Transverse colon (tissue), 4 donors: ENCODE measurements at regions not wholly inside any gene's neighbourhood (a gene's known extent, or its start where the extent isn't known, plus 50 kb on each side); places are given as distances from the start of the nearest gene placed in this dataset.

Experiments used
- DNase-seq: peaks from one replicate; pipeline ENCODE4 v3.0.0-alpha.2; 2019
- H3K27ac ChIP-seq, 4 donors: fragments of 200-600 bp; sonication (generic); 2 replicates each; pipeline ENCODE4 v1.5.1; 2016 to 2018; ENCODE audit warnings: inconsistent platforms in 4 of 4
- H3K27me3 ChIP-seq: fragments of 200-600 bp; sonication (generic); 2 replicates; pipeline ENCODE4 v1.5.1; 2017; ENCODE audit warnings: inconsistent platforms
- H3K36me3 ChIP-seq, 4 donors: fragments of 200-600 bp; sonication (generic); 2 replicates each; pipeline ENCODE4 v1.5.1; 2017 to 2019; ENCODE audit warnings: inconsistent platforms in 4 of 4
- H3K4me1 ChIP-seq, 4 donors: fragments of 200-600 bp; sonication (generic); 2 replicates each; pipeline ENCODE4 v1.5.1; 2017 to 2020; ENCODE audit warnings: inconsistent platforms in 4 of 4
- H3K4me3 ChIP-seq, 4 donors: fragments of 200-600 bp; sonication (generic); 1 replicate in 1 of 4; 2 replicates in 3 of 4; pipeline versions ENCODE4 v1.5.1 to v1.6.1; 2017 to 2019; ENCODE audit warnings: inconsistent platforms in 4 of 4
- H3K9me3 ChIP-seq, 2 donors: fragments of 200-600 bp; sonication (generic); 2 replicates each; pipeline ENCODE4 v1.5.1; 2017 to 2019; ENCODE audit warnings: inconsistent platforms in 2 of 2
- EP300 ChIP-seq: sonication (generic); formaldehyde crosslinking; IDR thresholded peaks from one replicate; pipeline ENCODE4 v1.6.1; 2017; ENCODE audit warnings: antibody characterized with exemption, low read depth
- POLR2A ChIP-seq: fragments of 450-650 bp; IDR thresholded peaks from one replicate; pipeline ENCODE4 v1.6.1; 2016; ENCODE audit warnings: antibody characterized with exemption, mild to moderate bottlenecking, moderate library complexity
- POLR2AphosphoS5 ChIP-seq, 3 donors: sonication (generic); formaldehyde crosslinking; IDR thresholded peaks; one replicate each; pipeline ENCODE4 v1.6.1; 2016; ENCODE audit warnings: antibody characterized with exemption in 3 of 3
- WGBS, 2 donors: methylation state at CpG; one replicate each; pipeline ENCODE4 v1.1.5; 2018; ENCODE audit warnings: low coverage in 1 of 2; 5-methylcytosine and 5-hydroxymethylcytosine counted together
- in situ Hi-C, 4 donors: fragments of 200-750 bp; cut with MboI; loops; one replicate each; pipeline versions ENCODE4 v1.15.0 to v1.15.1; 2017; ENCODE audit warnings: low sequenced_read_pairs in 3 of 4, low pct_ligation_motif_present in 1 of 4, low pct_unique_long_range_greater_than_20kb in 1 of 4
- intact Hi-C: fragments of 100-400 bp; cut with DNase I; formaldehyde crosslinking; loops from one replicate; pipeline ENCODE4 v1.15.1; 2023; ENCODE audit warnings: low total_unique reads
- TF ChIP-seq, protein P1 (sequence below), 5 experiments: fragments of 200-600 bp in 3 of 5; fragments of 450-650 bp in 2 of 5; sonication (generic) in 3 of 5; IDR thresholded peaks; 1 replicate in 2 of 5; 2 replicates in 3 of 5; pipeline ENCODE4 v1.5.1; 2016 to 2017; ENCODE audit warnings: antibody characterized with exemption in 5 of 5, inconsistent platforms in 3 of 5, mild to moderate bottlenecking in 2 of 5, moderate library complexity in 1 of 5

DNA sequence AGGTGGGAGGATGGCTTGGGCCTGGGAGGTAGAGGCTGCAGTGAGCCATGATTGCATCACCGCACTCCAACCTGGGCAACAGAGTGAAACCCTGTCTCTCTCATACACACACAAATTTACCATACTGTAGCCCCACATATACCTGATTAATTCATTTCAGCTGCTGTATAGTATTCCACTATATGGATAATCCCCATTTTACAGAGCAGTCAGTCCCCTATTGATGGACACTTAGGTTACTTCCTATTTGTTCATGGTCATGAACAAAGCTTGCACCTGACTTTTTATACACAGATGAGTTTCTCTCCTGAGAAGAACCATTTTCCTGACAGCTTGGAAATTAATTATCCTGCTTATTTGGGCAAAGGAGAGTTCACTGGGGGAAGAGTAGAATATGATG is 59.2 kb downstream of the EMX2 start:
- peaks cover 8% of the 10 kb centered on the region for H3K27me3 ChIP-seq
- TF ChIP-seq POLR2A = no peak
- WGBS, 2 donors = 100% methylated on average over 1 of the region's 1 CpG; no CpG with 5 or more reads in 1 of the 2 donors
- no peak overlapping the region for H3K27ac ChIP-seq
- in situ Hi-C loops (no loop called here), intact Hi-C loops (no loop called here)
- H3K36me3 ChIP-seq = no peaks in the 10 kb centered on the region
- H3K4me3 ChIP-seq = no peak overlapping the region
- no peaks in the 10 kb centered on the region for H3K4me1 ChIP-seq
- DNase-seq = no peak
- H3K9me3 ChIP-seq = no peaks in the 10 kb centered on the region

DNA sequence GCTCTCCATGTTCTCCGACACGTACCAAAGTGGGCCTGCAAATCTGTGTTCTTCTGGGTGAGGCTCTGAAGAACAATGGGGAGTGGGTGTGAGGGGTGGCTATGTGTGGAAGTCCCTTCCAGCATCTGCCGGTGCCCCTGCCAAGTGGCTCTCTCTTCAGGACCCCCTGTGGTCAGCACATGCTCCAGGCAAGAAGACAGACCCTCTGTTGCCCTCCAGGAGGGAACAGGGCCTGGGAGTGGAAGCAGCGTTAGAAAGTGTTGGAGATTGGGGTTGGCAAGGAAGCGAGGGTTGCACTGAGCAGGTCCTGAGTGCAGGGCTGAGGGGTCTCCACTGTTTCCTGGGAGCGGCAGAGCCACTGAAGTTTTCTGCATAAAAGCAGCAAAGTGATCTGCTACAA is 60.5 kb downstream of the EMX2 start:
- Histone ChIP-seq H3K27ac (no peak overlapping the region), H3K4me3 (no peak overlapping the region), H3K36me3 (no peaks in the 10 kb centered on the region), H3K9me3 (no peaks in the 10 kb centered on the region), H3K27me3 (no peaks in the 10 kb centered on the region), H3K4me1 (no peaks in the 10 kb centered on the region)
- no peak for DNase-seq
- 90 to 92% methylated on average over 2 to 6 of the region's 6 CpGs for WGBS, 2 donors
- in situ Hi-C loops = no loop called here
- intact Hi-C loops = no loop called here
- TF ChIP-seq EP300 (no peak), POLR2A (no peak), POLR2AphosphoS5 (IDR thresholded peaks at IDR 0.05) (no peak)
- TF ChIP-seq, protein P1, sequence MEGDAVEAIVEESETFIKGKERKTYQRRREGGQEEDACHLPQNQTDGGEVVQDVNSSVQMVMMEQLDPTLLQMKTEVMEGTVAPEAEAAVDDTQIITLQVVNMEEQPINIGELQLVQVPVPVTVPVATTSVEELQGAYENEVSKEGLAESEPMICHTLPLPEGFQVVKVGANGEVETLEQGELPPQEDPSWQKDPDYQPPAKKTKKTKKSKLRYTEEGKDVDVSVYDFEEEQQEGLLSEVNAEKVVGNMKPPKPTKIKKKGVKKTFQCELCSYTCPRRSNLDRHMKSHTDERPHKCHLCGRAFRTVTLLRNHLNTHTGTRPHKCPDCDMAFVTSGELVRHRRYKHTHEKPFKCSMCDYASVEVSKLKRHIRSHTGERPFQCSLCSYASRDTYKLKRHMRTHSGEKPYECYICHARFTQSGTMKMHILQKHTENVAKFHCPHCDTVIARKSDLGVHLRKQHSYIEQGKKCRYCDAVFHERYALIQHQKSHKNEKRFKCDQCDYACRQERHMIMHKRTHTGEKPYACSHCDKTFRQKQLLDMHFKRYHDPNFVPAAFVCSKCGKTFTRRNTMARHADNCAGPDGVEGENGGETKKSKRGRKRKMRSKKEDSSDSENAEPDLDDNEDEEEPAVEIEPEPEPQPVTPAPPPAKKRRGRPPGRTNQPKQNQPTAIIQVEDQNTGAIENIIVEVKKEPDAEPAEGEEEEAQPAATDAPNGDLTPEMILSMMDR (IDR thresholded peaks at IDR 0.05) = no peak

DNA sequence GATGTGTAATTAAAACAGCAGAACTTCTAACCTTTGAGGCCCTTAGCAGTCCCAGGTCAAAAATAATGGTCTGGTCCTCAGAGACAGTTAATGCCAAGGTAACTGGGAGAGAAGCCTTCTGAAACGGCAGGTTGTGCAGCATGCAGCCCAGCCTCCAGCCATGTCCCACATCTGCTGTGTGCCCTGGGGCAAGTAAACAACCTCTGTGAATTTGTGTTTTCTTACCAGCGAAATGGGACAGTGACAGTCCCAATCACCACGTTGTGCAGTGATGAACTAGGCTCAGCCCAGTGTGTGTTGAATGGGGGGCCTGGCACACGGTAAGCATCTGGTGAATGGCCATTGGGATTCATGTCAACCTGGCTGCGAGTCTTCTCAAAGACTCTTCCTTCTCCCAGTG is 61.2 kb downstream of the EMX2 start:
- Histone ChIP-seq H3K4me1 (no peaks in the 10 kb centered on the region), H3K4me3 (no peak overlapping the region), H3K36me3 (no peaks in the 10 kb centered on the region), H3K9me3 (no peaks in the 10 kb centered on the region), H3K27ac (no peak overlapping the region), H3K27me3 (no peaks in the 10 kb centered on the region)
- in situ Hi-C loops = no loop called here
- intact Hi-C loops = no loop called here
- TF ChIP-seq EP300 = no peak
- TF ChIP-seq, protein P1 (IDR thresholded peaks at IDR 0.05) = no peak
- TF ChIP-seq POLR2A = no peak
- TF ChIP-seq POLR2AphosphoS5 (IDR thresholded peaks at IDR 0.05) = no peak
- no peak for DNase-seq
- WGBS, 2 donors = 72% methylated on average over 5 of the region's 5 CpGs; no CpG with 5 or more reads in 1 of the 2 donors

DNA sequence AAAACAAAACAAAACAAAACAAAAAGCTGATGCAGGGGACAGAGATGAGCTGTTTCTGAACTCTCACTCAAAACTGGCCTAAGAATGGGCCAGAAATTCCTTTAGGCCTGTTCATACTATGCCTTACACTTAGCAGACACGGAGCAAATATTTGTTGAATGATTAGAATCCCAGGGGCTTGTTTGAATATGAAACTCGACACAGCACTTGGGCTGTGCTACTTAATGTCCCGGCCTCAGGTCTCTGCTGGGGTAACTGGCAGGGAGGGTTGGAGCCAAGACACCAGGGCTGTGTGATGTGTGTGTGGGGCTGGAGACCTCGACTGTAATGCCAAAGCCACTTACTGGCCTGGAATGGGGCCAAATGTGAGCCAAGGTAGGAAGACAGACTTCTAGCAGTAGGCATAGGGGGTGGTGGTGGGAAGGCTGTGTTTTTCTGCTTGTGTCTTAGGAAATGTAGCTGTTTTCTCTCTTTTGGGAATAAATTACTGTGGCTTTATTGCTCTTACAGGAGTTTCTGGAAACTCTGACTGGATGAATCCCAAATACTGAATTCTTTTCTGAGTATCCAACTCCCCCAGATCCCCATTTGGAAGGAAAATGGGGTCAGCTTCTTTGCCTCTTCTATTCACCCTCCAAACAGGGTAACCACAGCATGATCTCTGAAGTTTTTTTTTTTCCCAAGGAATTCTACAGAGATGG is 66.7 kb downstream of the EMX2 start:
- intact Hi-C loops = no loop called here
- no peaks in the 10 kb centered on the region for H3K4me1 ChIP-seq
- no peak for DNase-seq
- in situ Hi-C loops = no loop called here
- H3K9me3 ChIP-seq = no peaks in the 10 kb centered on the region
- no peaks in the 10 kb centered on the region for H3K27me3 ChIP-seq
- WGBS, 2 donors = 0 to 20% methylated on average over 1 to 4 of the region's 4 CpGs
- H3K27ac ChIP-seq = no peak overlapping the region
- no peak for TF ChIP-seq EP300
- no peak for TF ChIP-seq POLR2AphosphoS5 (IDR thresholded peaks at IDR 0.05)
- TF ChIP-seq, protein P1 (IDR thresholded peaks at IDR 0.05) = no peak
- no peak for TF ChIP-seq POLR2A
- no peaks in the 10 kb centered on the region for H3K36me3 ChIP-seq
- no peak overlapping the region for H3K4me3 ChIP-seq

DNA sequence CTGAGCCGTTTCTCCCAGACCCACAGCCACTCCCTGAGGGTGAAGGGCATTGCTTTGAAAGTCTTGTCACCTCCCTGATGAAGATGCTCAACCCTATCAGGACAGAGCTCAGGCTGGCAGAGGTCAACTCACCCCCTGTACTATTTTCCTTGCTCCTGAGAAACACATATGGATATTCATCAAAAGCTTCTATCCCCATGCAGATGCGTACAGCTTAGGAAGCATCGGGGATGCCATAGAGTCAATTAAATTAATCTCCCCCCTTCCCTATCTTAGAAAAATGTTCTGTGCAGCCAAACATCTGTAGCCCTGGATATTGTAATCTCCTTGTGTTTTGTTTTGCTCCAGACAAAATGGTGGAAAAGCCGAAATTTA is 67.2 kb downstream of the EMX2 start:
- TF ChIP-seq POLR2AphosphoS5 (IDR thresholded peaks at IDR 0.05) (no peak), EP300 (no peak), POLR2A (no peak)
- TF ChIP-seq, protein P1 (IDR thresholded peaks at IDR 0.05) = no peak
- no peaks in the 10 kb centered on the region for H3K4me1 ChIP-seq
- no peaks in the 10 kb centered on the region for H3K36me3 ChIP-seq
- in situ Hi-C loops (no loop called here), intact Hi-C loops (no loop called here)
- H3K4me3 ChIP-seq = no peak overlapping the region
- H3K27ac ChIP-seq = no peak overlapping the region
- no peak for DNase-seq
- WGBS, 2 donors = 63 to 100% methylated on average over 1 to 4 of the region's 4 CpGs
- H3K27me3 ChIP-seq = no peaks in the 10 kb centered on the region
- H3K9me3 ChIP-seq = no peaks in the 10 kb centered on the region
